GM21367 (cell line): ENCODE measurements at regions not wholly inside any gene's neighbourhood (a gene's known extent, or its start where the extent isn't known, plus 50 kb on each side); places are given as distances from the start of the nearest gene placed in this dataset.
"Not testable (repeated sequence)": the region's sequence is repeated elsewhere in the genome, so short reads cannot be mapped to it uniquely, and the experiment has no call there.

Experiments
- ATAC-seq: cut with Tn5 transposase; IDR thresholded peaks from one replicate; pipeline ENCODE4 v1.9.1; 2021; ENCODE audit not compliant: unreplicated experiment

- ATAC-seq: no peak
These were observed 51.7 kb upstream of the COL8A1 start for GRCh38 chr3:99586701-99587100.

GRCh38 chr3:99579965-99580364, 58.4 kb upstream of the COL8A1 start:
- ATAC-seq: no peak

GRCh38 chr3:99579246-99579645, 59.1 kb upstream of the COL8A1 start:
- ATAC-seq: no peak

DNA sequence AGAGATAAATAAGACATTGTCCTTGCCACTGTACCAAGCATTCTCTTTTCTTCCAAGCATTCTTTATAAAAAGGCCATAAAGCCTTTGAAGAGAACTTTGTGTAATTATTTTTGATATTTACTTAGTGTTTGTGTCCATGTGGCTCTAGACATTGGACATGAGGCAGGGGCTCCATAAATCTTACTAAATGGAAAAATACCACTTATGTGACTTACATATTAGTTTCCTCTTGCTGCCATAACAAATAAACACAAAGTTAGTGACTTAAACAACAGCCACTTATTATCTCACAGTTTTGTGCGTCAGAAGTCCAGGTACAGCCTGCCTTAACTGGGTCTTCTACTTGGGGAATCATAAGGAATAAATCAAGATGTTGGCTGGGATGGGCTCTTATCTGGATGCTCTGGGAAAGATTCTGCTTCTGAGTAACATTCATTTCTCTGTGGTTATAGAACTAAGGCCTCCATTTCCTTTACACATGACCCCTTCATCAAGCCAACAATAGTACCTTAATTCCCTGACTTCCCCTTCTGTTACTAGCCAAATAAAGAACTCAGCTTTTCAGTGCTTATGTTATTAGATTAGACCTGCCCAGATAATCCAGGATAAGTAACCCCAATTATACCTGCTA, 59.9 kb upstream of the COL8A1 start:
- ATAC-seq: no peak

DNA sequence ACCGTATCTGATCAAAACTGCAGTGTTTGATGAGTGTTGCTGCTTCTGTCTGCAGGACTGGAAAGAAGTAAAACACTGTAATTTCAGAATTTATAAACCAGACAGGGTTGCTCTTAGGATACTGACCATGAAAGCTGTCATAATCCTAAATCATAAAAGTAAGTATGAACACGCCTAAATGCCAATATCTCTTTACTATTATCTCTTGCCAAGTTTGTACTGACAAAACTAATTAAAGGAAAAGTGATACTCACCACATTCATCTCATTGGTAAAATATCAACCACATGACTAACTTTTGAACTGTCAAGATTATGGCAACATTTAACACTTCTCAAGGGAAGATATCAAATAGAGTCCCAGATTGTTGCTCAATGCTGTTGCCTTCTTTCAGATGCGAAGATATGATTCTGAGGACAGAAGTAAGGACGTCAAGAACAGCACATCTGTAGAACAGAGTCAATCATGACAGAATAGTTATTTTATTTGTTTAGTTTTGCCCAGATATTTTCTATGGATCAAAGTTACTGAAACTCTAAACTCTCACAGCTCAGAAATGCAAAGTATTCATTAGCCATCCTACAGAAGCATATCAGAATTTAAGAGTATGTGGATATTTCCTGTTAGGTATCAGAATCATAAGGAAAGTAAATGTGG, 61.4 kb upstream of the COL8A1 start:
- ATAC-seq: no peak

- no peak for ATAC-seq
These were observed 62.7 kb upstream of the COL8A1 start for GRCh38 chr3:99575683-99576082.

GRCh38 chr3:99570061-99570460, 68.3 kb upstream of the COL8A1 start:
- ATAC-seq: no peak

DNA sequence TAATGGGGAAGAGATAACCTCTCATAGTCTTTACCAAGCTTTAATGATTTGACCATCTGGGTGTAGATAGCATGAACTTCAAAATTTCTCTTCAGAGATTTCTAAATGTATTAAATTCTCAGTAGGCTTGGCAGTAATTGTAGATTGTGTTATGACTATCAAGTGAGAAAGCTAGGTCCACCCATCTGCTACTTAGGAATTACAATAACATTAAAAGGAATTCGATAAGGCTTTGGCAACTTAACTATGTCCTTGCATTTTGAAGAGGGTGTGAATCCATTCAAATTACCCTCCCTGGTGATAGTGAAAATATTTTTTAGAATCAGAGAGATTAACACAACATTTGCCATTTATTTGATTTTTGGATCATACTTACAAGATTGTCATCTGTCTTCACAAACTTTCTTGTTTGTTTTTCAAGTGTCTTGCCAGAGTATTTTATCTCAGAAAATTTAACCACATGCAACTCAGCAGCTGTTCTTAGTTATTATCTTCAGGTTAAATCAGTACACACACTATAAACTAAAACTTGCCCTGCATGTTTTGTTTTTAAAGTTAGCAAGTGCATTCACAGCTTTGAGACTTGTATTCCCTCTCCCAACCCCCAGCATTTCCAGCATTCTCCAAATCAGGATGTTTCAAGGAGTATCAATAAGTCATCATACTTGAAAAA, 69.6 kb upstream of the COL8A1 start:
- ATAC-seq: no peak

GRCh38 chr3:99565331-99565730, 73.1 kb upstream of the COL8A1 start:
- no peak for ATAC-seq

DNA sequence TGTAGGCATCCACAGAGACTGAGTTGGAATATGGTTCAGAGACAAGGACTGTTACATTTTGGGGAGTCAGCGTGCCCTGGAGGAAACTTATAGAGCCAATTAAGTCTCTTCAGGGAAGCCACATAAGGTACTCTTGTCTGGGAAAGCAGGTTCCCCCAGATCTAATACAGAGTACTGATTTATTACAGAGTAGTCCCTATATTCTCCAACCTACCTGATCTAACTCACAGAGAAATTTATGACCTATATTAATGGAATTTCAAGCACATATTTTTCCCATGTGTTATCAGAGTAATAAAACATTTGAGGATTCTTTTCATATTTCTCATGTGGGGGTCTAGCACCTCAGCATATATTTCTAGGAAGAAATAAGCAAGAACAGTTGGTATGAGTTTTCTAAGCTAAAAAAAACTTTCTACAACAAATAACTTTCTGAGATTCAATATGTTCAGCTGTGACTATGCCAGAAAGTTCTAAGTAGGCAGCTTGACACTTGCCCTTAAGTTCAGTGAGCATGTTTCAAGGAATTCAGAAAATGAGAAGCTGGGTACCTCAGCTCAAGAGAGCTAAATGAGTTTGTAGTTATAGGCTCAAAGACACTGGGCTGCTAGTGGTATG, 75.3 kb upstream of the COL8A1 start:
- no peak for ATAC-seq

- ATAC-seq: no peak
These were observed 76.3 kb upstream of the COL8A1 start for GRCh38 chr3:99562138-99562537.

DNA sequence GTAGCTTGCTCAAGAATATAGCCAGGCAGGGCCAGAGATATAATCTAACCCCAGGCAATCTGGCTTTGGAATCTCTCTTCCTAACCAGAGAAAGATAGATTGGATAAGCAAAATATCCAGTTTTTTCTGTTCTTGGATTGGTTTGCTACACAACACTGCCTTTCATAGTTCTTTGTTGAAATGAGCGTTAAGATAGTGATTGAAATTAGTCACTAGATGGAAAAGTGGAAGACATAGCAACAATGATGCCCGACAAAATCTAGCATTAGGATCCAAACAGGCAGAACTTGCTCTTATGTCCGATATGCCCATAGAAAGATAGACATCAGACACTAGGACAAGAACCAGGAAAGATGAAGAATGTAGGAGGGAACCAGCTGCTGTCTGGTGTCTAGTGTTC, 77.3 kb upstream of the COL8A1 start:
- no peak for ATAC-seq

DNA sequence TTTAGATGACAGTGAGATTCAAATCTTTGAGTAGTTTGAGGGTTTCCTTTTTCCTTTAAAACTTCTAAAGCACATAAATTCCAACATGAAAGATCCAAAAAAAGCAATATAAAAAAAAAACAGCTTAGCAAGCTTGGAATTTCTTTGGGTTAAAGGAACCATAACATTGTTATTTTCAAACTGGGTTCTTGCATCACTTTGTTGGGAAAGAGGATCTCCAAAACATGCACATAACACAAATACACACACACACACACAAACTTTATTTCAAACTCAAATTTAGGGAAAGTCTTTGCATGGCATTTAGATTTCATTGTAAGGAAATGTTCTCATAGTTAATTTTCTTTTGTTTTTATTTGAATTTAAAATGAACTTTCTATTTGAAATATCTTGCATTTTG, 79.2 kb upstream of the COL8A1 start:
- ATAC-seq: no peak

DNA sequence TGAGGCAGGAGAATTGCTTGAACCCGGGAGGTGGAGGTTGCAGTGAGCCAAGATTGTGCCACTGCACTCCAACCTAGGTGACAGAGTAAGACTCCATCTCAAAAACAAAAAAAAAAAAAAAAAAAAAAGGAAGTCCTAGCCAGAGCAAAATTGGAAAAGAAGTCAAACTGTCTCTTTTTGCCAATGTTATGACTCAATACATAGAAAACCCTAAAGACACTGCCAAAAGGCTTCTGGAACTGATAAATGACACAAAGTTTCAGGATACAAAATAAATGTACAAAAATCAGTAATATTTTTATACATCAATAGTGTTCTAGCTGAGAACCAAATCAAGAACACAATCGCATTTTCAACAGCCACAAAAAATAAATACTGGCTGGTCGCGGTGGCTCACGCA, 82.5 kb upstream of the COL8A1 start:
- not testable (repeated sequence) for ATAC-seq

DNA sequence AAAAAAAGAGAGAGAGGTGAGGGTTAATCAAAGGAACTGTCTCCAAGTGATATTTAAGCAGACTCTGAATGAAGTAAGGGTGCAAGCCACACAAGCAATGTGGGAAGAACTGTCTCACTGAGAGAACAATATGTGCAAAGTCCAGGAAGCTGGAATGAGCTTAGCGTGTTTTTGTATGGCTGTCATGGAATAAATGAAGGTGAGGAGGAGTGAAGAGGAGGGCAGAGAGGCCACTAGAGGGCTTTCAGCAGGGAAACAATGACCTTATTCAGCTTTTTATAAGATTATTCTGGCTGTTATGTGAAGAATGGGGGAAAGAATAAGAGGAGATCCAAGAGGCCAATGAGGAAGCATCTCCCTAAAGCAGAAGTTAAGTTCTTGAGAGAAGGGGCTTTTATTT, 86.9 kb upstream of the COL8A1 start:
- no peak for ATAC-seq

- no peak for ATAC-seq
These were observed 88.3 kb upstream of the COL8A1 start for GRCh38 chr3:99549957-99550603.

DNA sequence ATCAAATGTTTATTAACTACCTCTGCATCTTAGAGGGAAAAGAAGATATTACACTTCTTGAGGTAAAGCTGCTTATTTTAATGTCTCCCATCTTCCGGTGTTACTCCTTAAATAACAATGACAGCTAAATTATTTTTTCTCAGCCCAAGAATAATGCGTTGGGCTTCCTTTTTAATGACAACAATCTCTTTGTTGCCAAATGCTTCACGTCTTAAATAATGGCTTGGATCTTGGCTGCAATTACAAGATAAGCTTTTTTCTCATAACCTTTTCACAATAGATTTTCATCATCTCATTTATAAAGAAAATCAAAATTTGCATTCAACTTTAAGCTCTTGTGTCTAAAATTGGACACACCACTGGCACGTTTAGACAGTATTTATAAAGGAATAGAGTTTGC, 89.2 kb upstream of the COL8A1 start:
- ATAC-seq: no peak

DNA sequence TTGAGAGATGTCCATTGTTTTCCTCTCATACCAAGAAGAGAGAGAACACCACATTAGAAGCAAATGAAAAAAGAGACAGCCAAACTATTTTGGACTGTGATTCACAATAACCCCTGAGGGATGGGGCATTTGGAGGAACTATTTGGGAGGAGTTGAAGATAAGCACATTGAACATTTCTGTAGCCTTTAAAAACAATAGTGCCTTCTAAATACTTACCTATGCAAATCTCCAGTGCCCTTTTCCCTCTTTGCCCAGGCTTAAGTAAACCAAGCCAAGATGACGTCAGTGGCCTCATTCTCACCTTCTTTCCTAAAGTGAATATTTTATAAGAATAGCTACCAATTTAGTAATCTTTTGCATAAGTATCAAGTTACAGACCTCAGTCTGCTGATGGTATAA, 89.7 kb upstream of the COL8A1 start:
- ATAC-seq: no peak

DNA sequence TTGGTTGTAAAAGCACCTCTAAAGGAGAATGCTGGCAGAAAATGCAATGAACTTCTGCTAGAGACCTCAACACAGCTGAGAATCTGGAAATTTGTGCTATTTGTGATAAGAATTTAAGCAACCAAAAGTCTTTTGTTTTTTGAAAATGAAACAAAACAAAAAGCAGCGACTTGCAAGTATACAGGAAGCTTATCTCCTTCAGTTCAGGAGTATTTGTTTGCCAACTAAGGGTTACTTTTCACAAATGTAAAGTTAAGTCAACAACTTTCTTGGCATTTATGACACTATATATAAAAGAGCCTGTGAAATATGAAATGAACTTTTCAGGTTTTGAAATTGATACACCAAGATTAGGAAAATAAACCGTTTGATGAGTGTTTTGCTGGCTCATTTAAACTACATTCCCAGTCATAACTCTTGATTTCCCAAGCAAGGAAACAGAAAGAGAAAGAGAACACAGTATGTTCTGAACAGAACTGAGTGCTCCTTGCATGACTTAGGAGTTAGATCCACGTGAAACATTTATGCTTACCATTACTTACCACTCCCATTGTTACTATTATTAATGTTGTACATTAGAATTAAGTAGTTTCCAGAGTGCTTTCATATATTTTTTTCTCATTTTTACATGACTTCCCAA, 92.3 kb upstream of the COL8A1 start:
- ATAC-seq: no peak

DNA sequence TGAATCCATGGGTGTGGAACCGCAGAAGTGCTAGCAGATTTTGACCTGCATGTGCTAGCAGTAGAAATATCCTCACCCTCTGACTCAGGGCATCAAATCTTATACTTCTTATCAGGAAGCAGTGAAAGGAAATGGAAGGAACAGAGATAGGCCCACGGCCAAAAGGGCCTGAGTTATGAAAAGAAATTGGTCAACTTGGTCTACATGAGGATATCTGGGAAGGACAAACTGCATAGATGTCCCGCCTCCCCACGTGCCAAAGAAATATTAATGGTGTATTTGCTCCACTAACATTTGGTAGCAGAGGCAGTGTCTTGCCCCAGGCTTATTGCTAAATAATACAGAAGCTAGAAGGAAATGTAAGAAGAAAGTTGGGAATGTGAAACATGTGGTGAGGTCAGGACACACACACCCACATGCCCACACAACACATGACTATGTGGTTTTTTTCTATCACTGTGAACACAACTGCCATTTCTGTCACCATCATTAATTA, 93.6 kb upstream of the COL8A1 start:
- no peak for ATAC-seq

- no peak for ATAC-seq
These were observed 94.6 kb upstream of the COL8A1 start for GRCh38 chr3:99543796-99544195.
